ENCODE measurements at regions not wholly inside any gene's neighbourhood (a gene's known extent, or its start where the extent isn't known, plus 50 kb on each side); places are given as distances from the start of the nearest gene placed in this dataset.

DNA sequence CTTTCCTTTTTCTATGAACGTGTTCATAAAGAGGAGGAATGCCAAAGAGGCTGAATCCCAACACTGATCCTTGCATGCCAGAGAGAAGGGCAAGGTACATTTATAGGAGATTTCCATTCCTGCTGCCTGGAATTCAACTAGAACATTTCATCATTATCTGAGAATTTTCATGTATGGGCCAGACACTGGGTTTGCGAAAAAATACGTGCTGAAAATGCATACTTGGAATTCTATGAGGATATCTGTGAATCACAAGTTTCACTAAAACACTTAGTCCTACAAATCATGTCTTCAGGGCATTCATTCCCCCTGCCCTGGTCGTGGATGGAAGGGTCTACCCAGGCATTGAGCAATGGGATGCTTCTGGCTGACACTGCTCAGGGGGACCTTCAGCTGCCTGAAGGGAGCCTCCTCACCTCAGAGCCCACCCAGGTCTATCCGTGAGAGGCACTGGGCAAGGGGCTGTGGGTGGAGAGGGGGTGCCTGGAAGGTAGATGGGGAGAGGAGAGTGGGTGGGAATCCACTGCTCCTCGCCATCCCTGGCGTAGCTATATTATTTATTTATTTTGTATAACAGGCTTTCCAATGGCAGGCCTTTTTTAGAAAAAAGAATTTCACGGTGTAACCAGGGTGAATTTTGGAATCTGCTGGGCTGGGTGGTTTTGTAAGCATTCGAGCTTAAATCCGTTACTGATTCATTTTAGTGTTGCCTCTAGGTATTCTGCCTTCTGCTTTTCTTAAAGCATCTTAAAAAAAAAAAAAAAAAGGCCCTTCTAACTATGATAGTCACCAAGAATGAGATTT is 560.6 kb upstream of the ID2 start:
- no peak for TF ChIP-seq FOXP2 (optimal IDR thresholded peaks at IDR 0.05; ENCODE audit: borderline replicate concordance, extremely low read depth, extremely low read length, insufficient read depth)
- TF ChIP-seq POLR2AphosphoS5 (IDR thresholded peaks at IDR 0.05; ENCODE audit: low read depth, low read length) = no peak
